ENCODE measurements at regions not wholly inside any gene's neighbourhood (a gene's known extent, or its start where the extent isn't known, plus 50 kb on each side); places are given as distances from the start of the nearest gene placed in this dataset.

- TF ChIP-seq CTCF (conservative IDR thresholded peaks at IDR 0.05) (no peak), ZFX (IDR thresholded peaks at IDR 0.05) (no peak)
Observed at GRCh38 chr6:56793938-56794337, 151.2 kb upstream of the DST start.
